Sigmoid colon (tissue), 6 donors: ENCODE measurements at regions not wholly inside any gene's neighbourhood (a gene's known extent, or its start where the extent isn't known, plus 50 kb on each side); places are given as distances from the start of the nearest gene placed in this dataset.

Source experiments
- DNase-seq: peaks from one replicate; pipeline ENCODE4 v3.0.0-alpha.2; 2019
- H3K27ac ChIP-seq, 4 donors: fragments of 200-600 bp; sonication (generic); one replicate each; pipeline ENCODE4 v1.5.1; 2016 to 2019; ENCODE audit warnings: mild to moderate bottlenecking in 1 of 4
- H3K27me3 ChIP-seq, 3 donors: fragments of 200-600 bp; sonication (generic); one replicate each; pipeline ENCODE4 v1.5.1; 2019; ENCODE audit warnings: mild to moderate bottlenecking in 1 of 3
- H3K36me3 ChIP-seq, 4 donors: fragments of 200-600 bp; sonication (generic); one replicate each; pipeline ENCODE4 v1.5.1; 2016 to 2019
- H3K4me1 ChIP-seq, 4 donors: fragments of 200-600 bp; sonication (generic); one replicate each; pipeline ENCODE4 v1.5.1; 2017 to 2019
- H3K4me3 ChIP-seq, 4 donors: fragments of 200-600 bp; sonication (generic); one replicate each; pipeline ENCODE4 v1.5.1; 2017 to 2019; ENCODE audit warnings: mild to moderate bottlenecking in 2 of 4, moderate library complexity in 1 of 4
- H3K9me3 ChIP-seq, 4 donors: fragments of 200-600 bp in 3 of 4; sonication (generic) in 3 of 4; one replicate each; pipeline versions ENCODE4 v1.5.1 to v1.6.1; 2013 to 2019
- CTCF ChIP-seq, 4 experiments: fragments of 450-650 bp in 3 of 4; fragments of 200-600 bp in 1 of 4; IDR thresholded peaks; one replicate each; pipeline ENCODE4 v1.5.1; 2016 to 2019; ENCODE audit warnings: antibody characterized with exemption in 4 of 4, mild to moderate bottlenecking in 3 of 4, moderate library complexity in 2 of 4
- EP300 ChIP-seq, 4 donors: sonication (generic); formaldehyde crosslinking; IDR thresholded peaks; one replicate each; pipeline ENCODE4 v1.6.1; 2017; ENCODE audit warnings: antibody characterized with exemption in 4 of 4
- POLR2A ChIP-seq, 2 donors: fragments of 450-650 bp; IDR thresholded peaks; one replicate each; pipeline ENCODE4 v1.6.1; 2016; ENCODE audit warnings: antibody characterized with exemption in 2 of 2, mild to moderate bottlenecking in 2 of 2, moderate library complexity in 2 of 2
- POLR2AphosphoS5 ChIP-seq, 4 donors: sonication (generic); formaldehyde crosslinking; IDR thresholded peaks; one replicate each; pipeline ENCODE4 v1.6.1; 2017; ENCODE audit warnings: antibody characterized with exemption in 4 of 4
- WGBS, 2 donors: extraction: QIAGEN DNeasy Blood & Tissue Kit; methylation state at CpG; one replicate each; pipeline ENCODE4 v1.1.7; 2013; 5-methylcytosine and 5-hydroxymethylcytosine counted together
- intact Hi-C: fragments of 100-400 bp; cut with DNase I; formaldehyde crosslinking; loops from one replicate; pipeline ENCODE4 v1.15.1; 2023
- donor health status: healthy with polysubstance abuse.
- donor health status: healthy.

- peak overlapping the region in 3 of 4 donors; percentile 63 to 83 (median 74) for H3K27ac ChIP-seq
- 12 to 55% methylated on average over 2 of the region's 2 CpGs for WGBS, 2 donors
- DNase-seq, result no peak
Observed at GRCh38 chr6:81562169-81562568, 190.3 kb downstream of the TENT5A start.

DNA sequence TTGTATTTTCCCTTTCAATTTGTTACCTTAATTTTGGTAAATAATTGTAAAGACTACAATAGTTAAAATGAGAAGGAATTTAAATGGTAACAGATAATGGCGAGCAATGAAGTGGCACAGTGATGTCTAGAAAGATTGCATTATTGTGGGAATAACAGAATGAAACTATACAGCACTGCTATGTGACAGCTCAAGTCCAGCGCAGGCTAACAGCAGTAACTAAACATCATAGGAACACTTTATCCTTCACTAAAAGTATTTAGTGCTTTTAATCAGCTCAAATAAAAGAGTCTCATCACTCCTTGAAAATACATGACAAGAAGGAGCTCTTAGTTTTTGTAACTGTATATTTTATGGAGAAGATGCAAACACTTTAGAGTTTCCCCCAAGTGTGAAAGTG is 190.8 kb downstream of the TENT5A start:
- Histone ChIP-seq H3K4me3 (peak overlapping the region in 3 of 4 donors; percentile 0 to 21 (median 17)), H3K27me3 (no peaks in the 10 kb centered on the region), H3K36me3 (no peaks in the 10 kb centered on the region), H3K4me1 (peaks cover 0 to 36% (median 26%) of the 10 kb centered on the region in 4 donors), H3K9me3 (no peaks in the 10 kb centered on the region), H3K27ac (peak overlapping the region in 3 of 4 donors; percentile 63 to 83 (median 74))
- peak in 2 of 4 donors; percentile 39 to 50 for TF ChIP-seq POLR2AphosphoS5 (IDR thresholded peaks at IDR 0.05)
- TF ChIP-seq POLR2A (IDR thresholded peaks at IDR 0.05), result no peak
- 10 to 50% methylated on average over 2 of the region's 2 CpGs for WGBS, 2 donors
- intact Hi-C loops, result no loop called here
- no peak for DNase-seq

More at GRCh38 chr6:81562169-81562568, 190.3 kb downstream of the TENT5A start:
- no peaks in the 10 kb centered on the region for H3K27me3 ChIP-seq
- H3K9me3 ChIP-seq, result no peaks in the 10 kb centered on the region
- H3K36me3 ChIP-seq, result no peaks in the 10 kb centered on the region
- peaks cover 0 to 33% (median 24%) of the 10 kb centered on the region in 4 donors for H3K4me1 ChIP-seq
- intact Hi-C loops, result no loop called here
- TF ChIP-seq POLR2A (IDR thresholded peaks at IDR 0.05) (no peak), EP300 (IDR thresholded peaks at IDR 0.05) (no peak), POLR2AphosphoS5 (IDR thresholded peaks at IDR 0.05) (peak in 1 of 4 donors; percentile 15)
- H3K4me3 ChIP-seq, result peak overlapping the region in 3 of 4 donors; percentile 0 to 21 (median 17)

- DNase-seq, result no peak
- intact Hi-C loops, result no loop called here
- Histone ChIP-seq H3K4me1 (peaks cover 0 to 42% (median 30%) of the 10 kb centered on the region in 4 donors), H3K27ac (peak overlapping the region in 3 of 4 donors; percentile 63 to 83 (median 74)), H3K4me3 (peak overlapping the region in 2 of 4 donors; percentile 17 to 21), H3K36me3 (no peaks in the 10 kb centered on the region), H3K9me3 (no peaks in the 10 kb centered on the region), H3K27me3 (no peaks in the 10 kb centered on the region)
- 50 to 87% methylated on average over 2 of the region's 2 CpGs for WGBS, 2 donors
- TF ChIP-seq EP300 (IDR thresholded peaks at IDR 0.05), result no peak
- TF ChIP-seq POLR2A (IDR thresholded peaks at IDR 0.05), result no peak
- no peak for TF ChIP-seq CTCF (IDR thresholded peaks at IDR 0.05)
Observed at GRCh38 chr6:81561071-81561564, 191.4 kb downstream of the TENT5A start.

DNA sequence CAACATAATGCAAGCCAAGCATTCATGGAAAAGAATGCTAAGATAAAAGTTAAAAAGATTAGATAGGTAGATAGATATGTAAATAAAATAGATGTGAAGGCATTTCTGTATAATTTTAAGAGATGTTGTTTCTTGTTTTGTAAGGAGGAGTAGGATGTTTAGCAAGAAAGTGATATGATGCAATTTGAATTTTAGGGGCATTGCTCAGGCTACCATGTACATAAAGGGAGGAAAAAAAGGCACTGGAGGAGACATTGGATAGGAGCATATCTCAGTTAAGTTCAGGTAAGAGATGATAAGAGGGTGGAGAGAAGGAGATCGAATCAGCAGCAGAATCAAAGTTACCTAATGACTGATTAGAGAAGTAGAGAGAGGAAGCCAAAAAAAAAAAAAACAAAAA is 194.7 kb downstream of the TENT5A start:
- WGBS, 2 donors, result 84 to 94% methylated on average over 1 of the region's 1 CpG
- no peaks in the 10 kb centered on the region for H3K9me3 ChIP-seq

GRCh38 chr6:81556551-81556950 is 195.9 kb downstream of the TENT5A start:
- intact Hi-C loops, result no loop called here
- H3K9me3 ChIP-seq, result no peaks in the 10 kb centered on the region
- TF ChIP-seq POLR2AphosphoS5 (IDR thresholded peaks at IDR 0.05), result no peak
- no peak for TF ChIP-seq EP300 (IDR thresholded peaks at IDR 0.05)
- no peak overlapping the region for H3K4me3 ChIP-seq
- 34 to 70% methylated on average over 2 of the region's 2 CpGs for WGBS, 2 donors
- no peak for DNase-seq
- peaks cover 0 to 59% (median 24%) of the 10 kb centered on the region in 4 donors for H3K4me1 ChIP-seq
- peak overlapping the region in 3 of 4 donors; percentile 36 to 54 (median 49) for H3K27ac ChIP-seq
- H3K27me3 ChIP-seq, result no peaks in the 10 kb centered on the region
- H3K36me3 ChIP-seq, result no peaks in the 10 kb centered on the region

More for the DNA sequence above, 194.7 kb downstream of the TENT5A start:
- Histone ChIP-seq H3K4me3 (no peak overlapping the region), H3K36me3 (no peaks in the 10 kb centered on the region), H3K27ac (no peak overlapping the region), H3K27me3 (no peaks in the 10 kb centered on the region), H3K4me1 (peaks cover 0 to 53% (median 28%) of the 10 kb centered on the region in 4 donors)
- intact Hi-C loops, result no loop called here
- no peak for TF ChIP-seq POLR2A (IDR thresholded peaks at IDR 0.05)
- TF ChIP-seq POLR2AphosphoS5 (IDR thresholded peaks at IDR 0.05), result no peak
- no peak for TF ChIP-seq EP300 (IDR thresholded peaks at IDR 0.05)
- TF ChIP-seq CTCF (IDR thresholded peaks at IDR 0.05), result no peak
- DNase-seq, result no peak

DNA sequence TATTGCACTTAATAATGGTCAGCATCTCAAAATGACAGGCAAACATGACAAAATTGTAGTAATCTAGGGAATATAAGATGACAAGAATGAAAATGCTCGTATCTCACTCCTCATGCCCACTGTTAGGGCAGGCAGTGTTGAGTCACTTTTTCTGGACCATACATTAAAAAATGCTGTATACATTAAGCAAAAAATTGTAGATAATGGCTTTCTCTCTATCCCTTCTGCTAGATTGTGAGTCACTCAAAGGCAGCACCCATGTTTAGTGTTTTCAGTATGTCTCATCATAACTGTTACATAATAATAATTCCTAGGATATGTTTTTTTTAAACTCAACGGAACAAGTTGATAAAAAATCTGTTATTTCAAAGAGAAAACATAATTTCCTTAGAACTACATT is 199.3 kb downstream of the TENT5A start:
- WGBS, 2 donors, result 83 to 89% methylated on average over 2 of the region's 2 CpGs

More for the DNA sequence above, 199.3 kb downstream of the TENT5A start:
- H3K4me1 ChIP-seq, result peaks cover 0 to 59% (median 18%) of the 10 kb centered on the region in 4 donors
- no peaks in the 10 kb centered on the region for H3K36me3 ChIP-seq
- H3K4me3 ChIP-seq, result no peak overlapping the region
- TF ChIP-seq EP300 (IDR thresholded peaks at IDR 0.05), result no peak
- TF ChIP-seq POLR2AphosphoS5 (IDR thresholded peaks at IDR 0.05), result no peak
- TF ChIP-seq POLR2A (IDR thresholded peaks at IDR 0.05), result no peak
- no peak for TF ChIP-seq CTCF (IDR thresholded peaks at IDR 0.05)
- no peaks in the 10 kb centered on the region for H3K27me3 ChIP-seq
- H3K27ac ChIP-seq, result no peak overlapping the region
- intact Hi-C loops, result no loop called here
- no peak for DNase-seq
- H3K9me3 ChIP-seq, result no peaks in the 10 kb centered on the region
